ENCODE measurements at regions not wholly inside any gene's neighbourhood (a gene's known extent, or its start where the extent isn't known, plus 50 kb on each side); places are given as distances from the start of the nearest gene placed in this dataset.

DNA sequence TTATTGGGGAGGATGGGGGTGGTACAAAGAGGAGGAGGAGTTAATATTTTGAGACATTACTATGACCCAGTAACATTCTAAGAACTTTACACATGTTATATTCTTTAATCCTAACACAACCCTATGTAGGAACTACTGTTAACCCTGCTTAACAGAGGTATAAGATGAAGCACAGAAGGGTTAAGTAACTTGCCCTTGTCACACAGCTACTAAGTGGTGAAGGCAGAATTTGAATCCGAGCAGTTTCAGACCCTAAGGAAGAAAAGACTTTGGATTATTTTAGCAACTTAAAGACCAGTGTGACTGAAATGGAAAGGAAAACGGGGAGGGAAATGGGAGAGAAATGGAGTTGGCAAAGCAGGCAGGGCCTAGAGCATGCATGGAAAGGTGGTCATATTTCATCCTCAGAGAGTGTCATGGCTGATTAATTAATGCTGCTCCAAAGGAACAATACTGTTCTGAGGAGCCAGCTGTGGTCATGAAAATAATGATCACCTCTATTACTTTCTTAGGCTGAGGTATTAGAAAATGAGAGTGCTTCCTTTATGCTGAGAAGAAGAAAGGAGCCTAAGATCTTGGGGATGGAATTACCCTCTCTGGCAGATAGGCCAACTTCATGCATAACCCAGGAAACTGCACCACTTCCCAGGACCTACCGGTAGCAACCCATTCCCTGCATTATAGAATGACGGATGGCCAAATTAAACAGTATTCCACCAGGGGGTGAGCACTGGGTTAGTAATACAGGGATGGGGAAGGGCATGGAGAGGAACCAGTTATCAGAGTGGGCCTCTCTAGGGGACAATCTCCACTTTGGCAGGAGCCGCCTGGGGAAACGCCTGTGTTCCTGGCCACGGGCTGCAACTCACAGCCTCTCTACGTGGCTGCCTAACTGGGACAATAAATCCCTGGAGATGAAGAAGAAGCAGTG is 50.1 kb upstream of the TNFAIP3 start:
- no peak for DNase-seq (ENCODE audit: low spot score)
- Histone ChIP-seq H3K27ac (no peak overlapping the region), H3K4me3 (no peak overlapping the region)
- TF ChIP-seq, protein P1, sequence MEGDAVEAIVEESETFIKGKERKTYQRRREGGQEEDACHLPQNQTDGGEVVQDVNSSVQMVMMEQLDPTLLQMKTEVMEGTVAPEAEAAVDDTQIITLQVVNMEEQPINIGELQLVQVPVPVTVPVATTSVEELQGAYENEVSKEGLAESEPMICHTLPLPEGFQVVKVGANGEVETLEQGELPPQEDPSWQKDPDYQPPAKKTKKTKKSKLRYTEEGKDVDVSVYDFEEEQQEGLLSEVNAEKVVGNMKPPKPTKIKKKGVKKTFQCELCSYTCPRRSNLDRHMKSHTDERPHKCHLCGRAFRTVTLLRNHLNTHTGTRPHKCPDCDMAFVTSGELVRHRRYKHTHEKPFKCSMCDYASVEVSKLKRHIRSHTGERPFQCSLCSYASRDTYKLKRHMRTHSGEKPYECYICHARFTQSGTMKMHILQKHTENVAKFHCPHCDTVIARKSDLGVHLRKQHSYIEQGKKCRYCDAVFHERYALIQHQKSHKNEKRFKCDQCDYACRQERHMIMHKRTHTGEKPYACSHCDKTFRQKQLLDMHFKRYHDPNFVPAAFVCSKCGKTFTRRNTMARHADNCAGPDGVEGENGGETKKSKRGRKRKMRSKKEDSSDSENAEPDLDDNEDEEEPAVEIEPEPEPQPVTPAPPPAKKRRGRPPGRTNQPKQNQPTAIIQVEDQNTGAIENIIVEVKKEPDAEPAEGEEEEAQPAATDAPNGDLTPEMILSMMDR (IDR thresholded peaks at IDR 0.05), result no peak
